ENCODE measurements at regions not wholly inside any gene's neighbourhood (a gene's known extent, or its start where the extent isn't known, plus 50 kb on each side); places are given as distances from the start of the nearest gene placed in this dataset.

- TF ChIP-seq, protein P1, sequence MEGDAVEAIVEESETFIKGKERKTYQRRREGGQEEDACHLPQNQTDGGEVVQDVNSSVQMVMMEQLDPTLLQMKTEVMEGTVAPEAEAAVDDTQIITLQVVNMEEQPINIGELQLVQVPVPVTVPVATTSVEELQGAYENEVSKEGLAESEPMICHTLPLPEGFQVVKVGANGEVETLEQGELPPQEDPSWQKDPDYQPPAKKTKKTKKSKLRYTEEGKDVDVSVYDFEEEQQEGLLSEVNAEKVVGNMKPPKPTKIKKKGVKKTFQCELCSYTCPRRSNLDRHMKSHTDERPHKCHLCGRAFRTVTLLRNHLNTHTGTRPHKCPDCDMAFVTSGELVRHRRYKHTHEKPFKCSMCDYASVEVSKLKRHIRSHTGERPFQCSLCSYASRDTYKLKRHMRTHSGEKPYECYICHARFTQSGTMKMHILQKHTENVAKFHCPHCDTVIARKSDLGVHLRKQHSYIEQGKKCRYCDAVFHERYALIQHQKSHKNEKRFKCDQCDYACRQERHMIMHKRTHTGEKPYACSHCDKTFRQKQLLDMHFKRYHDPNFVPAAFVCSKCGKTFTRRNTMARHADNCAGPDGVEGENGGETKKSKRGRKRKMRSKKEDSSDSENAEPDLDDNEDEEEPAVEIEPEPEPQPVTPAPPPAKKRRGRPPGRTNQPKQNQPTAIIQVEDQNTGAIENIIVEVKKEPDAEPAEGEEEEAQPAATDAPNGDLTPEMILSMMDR (IDR thresholded peaks at IDR 0.05; ENCODE audit: borderline replicate concordance, extremely low read depth, low read length, poor library complexity, severe bottlenecking): no peak
- TF ChIP-seq EZH2 (IDR thresholded peaks at IDR 0.05; ENCODE audit: borderline replicate concordance, low read depth, low read length, severe bottlenecking): no peak
These were observed 275.8 kb downstream of the FAT3 start for GRCh38 chr11:92500453-92500852.
